AG04449 (cell line): ENCODE measurements at regions not wholly inside any gene's neighbourhood (a gene's known extent, or its start where the extent isn't known, plus 50 kb on each side); places are given as distances from the start of the nearest gene placed in this dataset.

ENCODE experiments used
- CTCF ChIA-PET: fragments of 350-600 bp; formaldehyde crosslinking; extraction: SDS; loops from one replicate; lab custom pipeline; 2021; ENCODE audit warnings: antibody characterized with exemption; lab: Yijun Ruan, JAX
- POLR2A ChIA-PET: fragments of 400-600, 350-600 bp; formaldehyde crosslinking; extraction: SDS; loops from one replicate; lab custom pipeline; 2020; ENCODE audit warnings: antibody characterized with exemption, inconsistent platforms; lab: Yijun Ruan, JAX
- DNase-seq: peaks from one replicate; pipeline ENCODE4 v3.0.0-alpha.2; 2010; ENCODE audit warnings: low read depth, low spot score
- H3K4me3 ChIP-seq: 2 replicates; pipeline ENCODE4 v1.5.1; 2011; ENCODE audit warnings: low read depth, mild to moderate bottlenecking, control low read depth, low read length
- CTCF ChIP-seq: IDR thresholded peaks from one replicate; pipeline ENCODE4 v1.5.1; 2011; ENCODE audit warnings: mild to moderate bottlenecking, moderate library complexity, low read length, control low read depth, inconsistent platforms; ENCODE audit not compliant: insufficient read depth; ENCODE audit errors: missing control alignments

GRCh38 chr13:109881961-109882558, 95.7 kb upstream of the IRS2 start:
- ChIA-PET POLR2A (no interaction called here), CTCF (no interaction called here)
- no peak overlapping the region for H3K4me3 ChIP-seq
- DNase-seq: no peak
- TF ChIP-seq CTCF: no peak

- no peak for TF ChIP-seq CTCF
- no peak for DNase-seq
- POLR2A ChIA-PET: no interaction called here
- CTCF ChIA-PET: no interaction called here
- H3K4me3 ChIP-seq: no peak overlapping the region
Observed at GRCh38 chr13:109881347-109881725, 95.0 kb upstream of the IRS2 start.

DNA sequence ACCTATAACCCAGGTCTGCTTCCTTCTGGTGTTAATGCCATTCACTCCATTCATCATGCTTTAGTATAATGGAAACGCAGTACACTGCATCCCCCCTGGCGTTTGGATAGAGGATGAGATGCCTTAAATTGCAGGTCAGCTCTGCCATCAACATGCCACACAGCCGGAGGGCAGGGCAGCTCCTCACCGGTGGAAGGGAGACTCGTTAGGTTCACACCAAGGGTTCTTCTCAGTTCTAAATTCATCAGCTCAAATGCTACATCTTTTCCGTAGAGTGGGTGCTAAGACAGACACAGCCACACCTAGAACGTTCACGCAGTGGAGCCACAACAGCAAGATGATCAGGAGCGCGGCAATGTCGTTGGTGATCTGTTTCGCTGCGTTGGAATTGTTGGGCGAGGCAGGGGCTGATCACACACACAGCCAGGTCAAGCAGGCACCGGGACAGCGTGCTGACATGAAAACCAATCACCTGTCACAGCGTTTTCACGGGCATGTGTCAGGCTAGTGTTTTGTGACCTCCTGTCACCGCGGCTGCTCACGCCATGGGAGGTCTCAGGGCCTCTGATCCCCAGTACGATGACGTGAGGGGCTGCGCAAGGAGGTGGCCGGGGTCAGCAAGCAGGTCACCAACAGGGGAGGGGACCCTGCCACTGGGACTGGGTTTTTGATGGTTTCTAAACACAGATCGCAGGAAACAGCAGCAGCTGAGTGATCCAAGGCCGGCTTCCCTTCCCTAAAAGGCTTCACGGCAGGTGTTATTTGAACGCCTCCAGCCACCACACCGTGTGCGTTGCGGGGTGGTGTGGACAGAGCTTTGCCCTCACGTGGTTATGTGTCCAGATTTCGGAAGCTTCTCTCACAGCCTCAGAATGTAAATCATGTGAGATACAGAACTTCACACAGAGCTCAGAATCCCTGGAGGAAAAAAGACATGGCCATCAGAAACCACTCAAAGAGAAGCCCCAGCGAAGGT, 94.3 kb upstream of the IRS2 start:
- no peak for TF ChIP-seq CTCF
- no peak overlapping the region for H3K4me3 ChIP-seq
- no peak for DNase-seq
- CTCF ChIA-PET: interaction anchor here (0.7 kb wide), 1 partner anchor 11 kb away, joined by 3 read pairs; no protein-coding TSS in a partner anchor
- POLR2A ChIA-PET: no interaction called here

- H3K4me3 ChIP-seq: no peak overlapping the region
- no peak for DNase-seq
- ChIA-PET POLR2A (no interaction called here), CTCF (no interaction called here)
- no peak for TF ChIP-seq CTCF
Observed at GRCh38 chr13:109879338-109879737, 93.0 kb upstream of the IRS2 start.

DNA sequence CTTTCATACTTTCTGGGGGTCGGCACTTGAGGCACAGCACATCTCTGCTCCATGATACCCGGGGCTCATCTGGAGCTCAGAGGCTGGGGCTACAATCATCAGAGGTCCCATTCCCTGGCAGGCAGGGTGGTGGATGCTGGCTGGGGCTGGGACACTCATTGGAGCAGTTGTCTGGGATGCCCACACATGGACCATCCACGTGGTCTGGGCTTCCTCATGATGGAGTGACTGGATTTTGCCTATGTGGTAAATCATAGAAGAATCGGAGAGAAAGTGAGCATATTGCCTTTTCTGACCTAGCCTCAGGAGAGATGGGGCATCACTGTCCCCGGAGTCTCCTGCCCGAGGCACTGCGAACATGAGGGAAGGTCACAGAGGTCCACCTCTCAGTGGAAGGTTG, 91.4 kb upstream of the IRS2 start:
- no peak for TF ChIP-seq CTCF
- CTCF ChIA-PET: no interaction called here
- no peak for DNase-seq
- POLR2A ChIA-PET: no interaction called here
- H3K4me3 ChIP-seq: no peak overlapping the region

DNA sequence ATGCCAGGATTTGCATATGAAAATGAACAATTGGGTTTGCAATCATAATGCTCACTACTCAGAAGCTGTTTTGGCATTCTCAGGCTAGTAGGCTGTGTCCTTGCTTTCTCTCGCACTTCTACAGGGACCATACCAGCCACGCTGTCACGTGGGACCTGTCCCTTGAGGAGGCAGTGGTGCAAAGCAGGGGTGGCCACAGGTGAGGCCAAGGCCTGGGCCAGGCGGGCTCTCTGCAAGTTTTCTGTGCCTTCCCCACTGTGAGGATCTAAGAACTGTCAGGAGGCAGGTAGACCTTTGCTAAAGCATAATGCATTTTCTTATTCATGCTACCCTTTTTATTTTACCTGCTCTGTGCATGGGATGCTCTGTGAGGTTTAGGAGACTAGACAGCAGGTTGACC, 89.4 kb upstream of the IRS2 start:
- POLR2A ChIA-PET: no interaction called here
- CTCF ChIA-PET: no interaction called here
- no peak overlapping the region for H3K4me3 ChIP-seq
- no peak for TF ChIP-seq CTCF
- DNase-seq: no peak
